Mucosa of descending colon (tissue), 3 donors: ENCODE measurements at regions not wholly inside any gene's neighbourhood (a gene's known extent, or its start where the extent isn't known, plus 50 kb on each side); places are given as distances from the start of the nearest gene placed in this dataset.

Experiments
- ATAC-seq: fragments of 200-7000 bp; cut with Tn5 transposase; one replicate; pipeline ENCODE4 v1.9.1; 2020; ENCODE audit warnings: mild to moderate bottlenecking, moderate library complexity
- DNase-seq, 3 donors: peaks; one replicate each; pipeline ENCODE4 v3.0.0-alpha.2; 2020
- H3K36me3 ChIP-seq: fragments of 200-600 bp; one replicate; pipeline ENCODE4 v1.8.0; 2021; ENCODE audit warnings: low read depth, mild to moderate bottlenecking
- H3K4me1 ChIP-seq: fragments of 200-600 bp; one replicate; pipeline ENCODE4 v1.8.0; 2021; ENCODE audit warnings: low read depth, mild to moderate bottlenecking
- H3K4me3 ChIP-seq: fragments of 200-600 bp; one replicate; pipeline ENCODE4 v1.8.0; 2021; ENCODE audit warnings: mild to moderate bottlenecking
- H3K9me3 ChIP-seq: fragments of 200-600 bp; one replicate; pipeline ENCODE4 v1.8.0; 2021; ENCODE audit warnings: mild to moderate bottlenecking
- CTCF ChIP-seq: fragments of 200-600 bp; IDR thresholded peaks from one replicate; pipeline ENCODE4 v1.8.0; 2022; ENCODE audit warnings: antibody characterized with exemption, mild to moderate bottlenecking
- intact Hi-C, 2 donors: fragments of 100-400 bp; cut with DNase I in 1 of 2; cut with micrococcal nuclease in 1 of 2; formaldehyde crosslinking; loops; one replicate each; pipeline versions ENCODE4 v1.11.0 to v1.11.1; 2022; cut with DNase I, micrococcal nuclease
- donor health status: DM: no; HTN: no; CAD: no; lungs with moderate emphysema.
- donor health status: DM: no; HTN: no; CAD: no.
- donor health status: DM: no; HTN: yes; CAD: no.

- no peak for TF ChIP-seq CTCF
- intact Hi-C loops: no loop called here
- Histone ChIP-seq H3K4me1 (no peaks in the 10 kb centered on the region), H3K4me3 (no peak overlapping the region), H3K36me3 (no peaks in the 10 kb centered on the region), H3K9me3 (peaks cover 16% of the 10 kb centered on the region)
- no peak for ATAC-seq
- no peak for DNase-seq
Measured at GRCh38 chr14:48005986-48006385, 330.6 kb upstream of the MDGA2 start.

GRCh38 chr14:47993883-47994282 lies 318.5 kb upstream of the MDGA2 start:
- H3K4me1 ChIP-seq: no peaks in the 10 kb centered on the region
- intact Hi-C loops: no loop called here
- no peak overlapping the region for H3K4me3 ChIP-seq
- DNase-seq (no peak), ATAC-seq (no peak)
- no peak for TF ChIP-seq CTCF
- peaks cover 22% of the 10 kb centered on the region for H3K9me3 ChIP-seq
- H3K36me3 ChIP-seq: no peaks in the 10 kb centered on the region

- Histone ChIP-seq H3K4me3 (no peak overlapping the region), H3K36me3 (no peaks in the 10 kb centered on the region), H3K9me3 (peaks cover 31% of the 10 kb centered on the region), H3K4me1 (no peaks in the 10 kb centered on the region)
- no peak for DNase-seq
- ATAC-seq: no peak
- no peak for TF ChIP-seq CTCF
- intact Hi-C loops: no loop called here
Measured at GRCh38 chr14:47988175-47988574, 312.8 kb upstream of the MDGA2 start.

GRCh38 chr14:47978871-47979270 lies 303.5 kb upstream of the MDGA2 start:
- Histone ChIP-seq H3K4me1 (no peaks in the 10 kb centered on the region), H3K36me3 (no peaks in the 10 kb centered on the region), H3K4me3 (no peak overlapping the region), H3K9me3 (peaks cover 8% of the 10 kb centered on the region)
- ATAC-seq: no peak
- DNase-seq: no peak
- TF ChIP-seq CTCF: no peak
- intact Hi-C loops: no loop called here

GRCh38 chr14:47976139-47976538 lies 300.7 kb upstream of the MDGA2 start:
- Histone ChIP-seq H3K4me3 (no peak overlapping the region), H3K9me3 (peaks cover 18% of the 10 kb centered on the region), H3K4me1 (no peaks in the 10 kb centered on the region), H3K36me3 (no peaks in the 10 kb centered on the region)
- intact Hi-C loops: no loop called here
- ATAC-seq (no peak), DNase-seq (no peak)
- TF ChIP-seq CTCF: no peak

GRCh38 chr14:47966076-47966810 lies 290.8 kb upstream of the MDGA2 start:
- no peak for ATAC-seq
- TF ChIP-seq CTCF: no peak
- Histone ChIP-seq H3K9me3 (peaks cover 22% of the 10 kb centered on the region), H3K4me1 (no peaks in the 10 kb centered on the region), H3K4me3 (no peak overlapping the region), H3K36me3 (no peaks in the 10 kb centered on the region)
- DNase-seq: no peak
- intact Hi-C loops: no loop called here
